Epithelial cell of proximal tubule (primary cell): ENCODE measurements at regions not wholly inside any gene's neighbourhood (a gene's known extent, or its start where the extent isn't known, plus 50 kb on each side); places are given as distances from the start of the nearest gene placed in this dataset.

Experiments used
- DNase-seq: peaks from one replicate; pipeline ENCODE4 v3.0.0-alpha.2; 2011; ENCODE audit warnings: low read depth
- H3K4me3 ChIP-seq: 2 replicates; pipeline ENCODE4 v1.5.1; 2011; ENCODE audit warnings: low read depth, mild to moderate bottlenecking, low read length
- CTCF ChIP-seq: conservative IDR thresholded peaks from 2 replicates; pipeline ENCODE4 v1.5.1; 2012; ENCODE audit warnings: low read depth, mild to moderate bottlenecking, low read length

- H3K4me3 ChIP-seq: no peak overlapping the region
- no peak for DNase-seq
- TF ChIP-seq CTCF: no peak
These were observed 501.4 kb downstream of the PYDC2 start for GRCh38 chr3:191962324-191962723.

DNA sequence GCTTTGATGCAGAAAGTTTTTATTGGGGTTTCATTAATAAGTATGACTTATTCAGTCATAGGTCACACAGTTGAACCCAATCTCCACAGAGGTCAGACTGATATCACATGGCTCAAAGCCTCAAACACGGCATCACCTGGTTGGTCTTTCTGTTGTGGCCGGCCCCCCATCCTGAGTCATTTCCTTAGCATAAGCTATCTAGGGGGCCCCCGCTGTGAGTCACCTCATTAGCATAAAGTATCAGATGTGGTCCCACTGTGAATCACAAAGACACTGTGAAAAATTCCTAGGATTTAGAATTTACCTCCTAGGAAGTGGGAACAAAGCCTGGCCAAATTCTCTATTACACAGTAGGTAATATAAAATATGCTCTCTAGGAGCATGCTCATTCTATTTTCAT lies 502.2 kb downstream of the PYDC2 start:
- no peak overlapping the region for H3K4me3 ChIP-seq
- DNase-seq: no peak
- no peak for TF ChIP-seq CTCF

- no peak for DNase-seq
- TF ChIP-seq CTCF: no peak
- H3K4me3 ChIP-seq: no peak overlapping the region
These were observed 505.6 kb downstream of the PYDC2 start for GRCh38 chr3:191966556-191966955.

- DNase-seq: no peak
- no peak overlapping the region for H3K4me3 ChIP-seq
- TF ChIP-seq CTCF: no peak
These were observed 507.3 kb downstream of the PYDC2 start for GRCh38 chr3:191968299-191968698.

DNA sequence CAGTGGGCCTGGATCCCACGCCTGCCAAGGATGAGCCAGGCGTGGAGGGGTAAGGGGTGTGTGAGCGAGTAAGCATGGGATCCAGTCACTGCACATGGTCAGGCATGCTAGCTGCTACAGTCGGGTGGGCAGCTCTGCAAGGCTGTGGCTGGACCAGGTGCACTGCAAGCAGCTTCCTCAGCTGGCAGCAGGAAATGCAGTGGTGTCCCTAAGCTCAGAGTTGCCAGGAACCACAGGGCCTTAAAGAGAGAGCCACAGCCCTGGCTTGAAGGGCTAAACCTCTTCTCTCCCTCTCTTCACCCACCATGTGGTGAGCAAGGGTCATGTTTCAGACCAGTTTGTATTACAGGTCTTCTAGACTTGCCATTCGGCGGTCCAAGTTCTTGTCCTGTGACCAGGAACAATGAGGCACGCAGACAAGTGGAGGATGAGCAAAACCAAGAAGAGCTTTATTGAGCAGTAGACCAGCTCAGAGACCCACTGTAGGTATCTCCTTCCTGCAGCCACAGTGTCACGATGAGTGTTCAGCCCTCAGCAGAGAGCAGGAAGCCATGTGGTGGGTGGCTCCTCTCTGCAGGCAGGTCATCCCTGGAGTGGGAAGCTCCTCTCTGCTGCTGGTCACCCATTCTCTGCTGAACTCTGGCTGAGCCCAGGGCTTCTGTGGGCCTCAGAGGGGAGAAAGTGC lies 511.9 kb downstream of the PYDC2 start:
- TF ChIP-seq CTCF: no peak
- no peak overlapping the region for H3K4me3 ChIP-seq

DNA sequence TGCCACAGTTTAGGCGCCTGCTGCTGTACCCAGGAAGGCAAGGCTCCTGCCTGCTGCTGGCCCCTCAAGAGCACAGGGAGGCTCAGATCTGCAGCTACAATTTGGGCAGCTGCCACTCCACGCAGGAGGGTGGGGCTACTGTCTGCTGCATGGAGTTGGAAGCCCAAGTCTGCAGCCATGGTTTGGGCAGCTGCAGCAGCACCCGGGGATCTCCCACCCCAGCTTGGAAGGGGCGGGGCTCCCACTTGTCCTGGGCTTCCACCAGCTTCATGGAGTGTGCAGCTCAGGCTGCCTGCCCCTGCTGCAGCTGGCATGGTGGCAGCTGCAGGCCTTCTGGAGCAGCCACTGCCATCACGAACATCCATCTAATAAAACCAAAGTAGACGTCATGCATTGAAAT lies 512.9 kb downstream of the PYDC2 start:
- TF ChIP-seq CTCF: no peak
- no peak for DNase-seq
- H3K4me3 ChIP-seq: no peak overlapping the region

More for the DNA sequence above, 511.9 kb downstream of the PYDC2 start:
- no peak for DNase-seq

DNA sequence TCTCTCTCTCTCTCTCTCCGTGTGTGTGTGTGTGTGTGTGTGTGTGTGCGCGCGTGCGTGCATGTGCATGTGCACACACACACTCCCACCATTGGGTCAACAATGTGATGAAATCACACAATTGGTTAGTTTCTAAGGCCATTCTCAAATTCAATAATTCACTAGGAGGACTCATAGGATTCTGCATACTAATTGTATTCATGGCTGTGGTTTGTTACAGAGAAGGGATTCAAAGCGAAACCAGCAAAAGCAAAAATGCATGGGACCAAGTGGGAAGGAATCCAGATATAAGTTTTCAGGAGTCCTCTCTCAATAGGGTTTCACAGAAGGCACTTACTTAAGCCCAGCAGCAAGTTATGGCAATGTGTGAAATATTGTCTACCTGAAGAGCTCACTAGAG lies 515.0 kb downstream of the PYDC2 start:
- DNase-seq: no peak
- TF ChIP-seq CTCF: no peak
- no peak overlapping the region for H3K4me3 ChIP-seq
